OCI-LY3 (cell line): ENCODE measurements at regions not wholly inside any gene's neighbourhood (a gene's known extent, or its start where the extent isn't known, plus 50 kb on each side); places are given as distances from the start of the nearest gene placed in this dataset.

Experiments used
- EZH2phosphoT487 ChIP-seq: fragments of 200-600 bp; shearing (Covaris generic); IDR thresholded peaks from 2 replicates; pipeline ENCODE4 v1.6.1; 2018; ENCODE audit warnings: antibody characterized with exemption, mixed run types, low read depth
- TF ChIP-seq, protein P1 (sequence below): fragments of 200-600, 300-600 bp; sonication (generic); IDR thresholded peaks from 2 replicates; pipeline ENCODE4 v1.5.1; 2014; ENCODE audit warnings: antibody characterized with exemption, low read length, low read depth

DNA sequence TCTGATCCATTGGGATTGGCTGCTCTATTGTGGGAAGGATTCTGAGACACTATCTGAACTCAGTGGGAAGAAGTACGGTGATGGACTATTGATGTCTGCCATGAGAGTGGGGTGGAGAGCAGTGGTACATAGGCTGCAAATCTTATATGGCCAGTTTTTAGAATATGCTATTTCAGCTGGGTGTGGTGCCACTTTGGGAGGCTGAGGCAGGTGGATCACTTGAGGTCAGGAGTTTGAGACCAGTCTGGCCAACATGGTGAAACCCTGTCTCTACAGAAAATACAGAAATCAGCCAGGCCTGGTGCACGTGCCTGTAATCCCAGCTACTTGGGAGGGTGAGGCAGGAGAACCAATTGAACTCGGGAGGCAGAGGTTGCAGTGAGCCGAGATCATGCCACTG, 505.9 kb downstream of the MED13L start:
- TF ChIP-seq, protein P1, sequence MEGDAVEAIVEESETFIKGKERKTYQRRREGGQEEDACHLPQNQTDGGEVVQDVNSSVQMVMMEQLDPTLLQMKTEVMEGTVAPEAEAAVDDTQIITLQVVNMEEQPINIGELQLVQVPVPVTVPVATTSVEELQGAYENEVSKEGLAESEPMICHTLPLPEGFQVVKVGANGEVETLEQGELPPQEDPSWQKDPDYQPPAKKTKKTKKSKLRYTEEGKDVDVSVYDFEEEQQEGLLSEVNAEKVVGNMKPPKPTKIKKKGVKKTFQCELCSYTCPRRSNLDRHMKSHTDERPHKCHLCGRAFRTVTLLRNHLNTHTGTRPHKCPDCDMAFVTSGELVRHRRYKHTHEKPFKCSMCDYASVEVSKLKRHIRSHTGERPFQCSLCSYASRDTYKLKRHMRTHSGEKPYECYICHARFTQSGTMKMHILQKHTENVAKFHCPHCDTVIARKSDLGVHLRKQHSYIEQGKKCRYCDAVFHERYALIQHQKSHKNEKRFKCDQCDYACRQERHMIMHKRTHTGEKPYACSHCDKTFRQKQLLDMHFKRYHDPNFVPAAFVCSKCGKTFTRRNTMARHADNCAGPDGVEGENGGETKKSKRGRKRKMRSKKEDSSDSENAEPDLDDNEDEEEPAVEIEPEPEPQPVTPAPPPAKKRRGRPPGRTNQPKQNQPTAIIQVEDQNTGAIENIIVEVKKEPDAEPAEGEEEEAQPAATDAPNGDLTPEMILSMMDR = no peak
- TF ChIP-seq EZH2phosphoT487 = no peak
